ENCODE measurements at regions not wholly inside any gene's neighbourhood (a gene's known extent, or its start where the extent isn't known, plus 50 kb on each side); places are given as distances from the start of the nearest gene placed in this dataset.
"Not testable (repeated sequence)": the region's sequence is repeated elsewhere in the genome, so short reads cannot be mapped to it uniquely, and the experiment has no call there.

DNA sequence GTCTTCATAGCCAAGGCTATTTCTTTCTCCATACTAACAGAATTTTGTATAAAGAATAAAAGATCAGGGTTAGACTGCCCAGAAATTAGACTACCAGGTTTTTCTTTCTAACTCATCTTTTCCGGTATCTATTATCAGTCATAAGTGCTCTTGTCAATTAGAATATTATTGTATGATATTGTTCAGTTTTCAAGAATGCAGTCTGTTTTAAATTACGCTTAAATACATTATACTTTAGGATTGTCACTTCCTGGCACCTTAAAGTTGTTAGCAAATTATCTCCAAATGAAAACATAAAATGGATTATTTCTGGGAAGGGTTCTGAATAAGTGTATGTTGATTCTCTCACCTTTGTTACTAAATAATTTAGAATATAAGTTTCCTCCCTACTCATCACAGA is 497.2 kb downstream of the IGSF11 start:
- Mint-ChIP-seq H3K36me3 (ENCODE audit: low read depth) (no peaks in the 10 kb centered on the region), H3K9me3 (peaks cover 4% of the 10 kb centered on the region), H3K4me3 (no peak overlapping the region), H3K4me1 (peaks cover 31% of the 10 kb centered on the region), H3K27ac (no peak overlapping the region), H3K27me3 (ENCODE audit: low read depth, poor library complexity) (no peaks in the 10 kb centered on the region)
- DNase-seq = no peak
- TF ChIP-seq, protein P1, sequence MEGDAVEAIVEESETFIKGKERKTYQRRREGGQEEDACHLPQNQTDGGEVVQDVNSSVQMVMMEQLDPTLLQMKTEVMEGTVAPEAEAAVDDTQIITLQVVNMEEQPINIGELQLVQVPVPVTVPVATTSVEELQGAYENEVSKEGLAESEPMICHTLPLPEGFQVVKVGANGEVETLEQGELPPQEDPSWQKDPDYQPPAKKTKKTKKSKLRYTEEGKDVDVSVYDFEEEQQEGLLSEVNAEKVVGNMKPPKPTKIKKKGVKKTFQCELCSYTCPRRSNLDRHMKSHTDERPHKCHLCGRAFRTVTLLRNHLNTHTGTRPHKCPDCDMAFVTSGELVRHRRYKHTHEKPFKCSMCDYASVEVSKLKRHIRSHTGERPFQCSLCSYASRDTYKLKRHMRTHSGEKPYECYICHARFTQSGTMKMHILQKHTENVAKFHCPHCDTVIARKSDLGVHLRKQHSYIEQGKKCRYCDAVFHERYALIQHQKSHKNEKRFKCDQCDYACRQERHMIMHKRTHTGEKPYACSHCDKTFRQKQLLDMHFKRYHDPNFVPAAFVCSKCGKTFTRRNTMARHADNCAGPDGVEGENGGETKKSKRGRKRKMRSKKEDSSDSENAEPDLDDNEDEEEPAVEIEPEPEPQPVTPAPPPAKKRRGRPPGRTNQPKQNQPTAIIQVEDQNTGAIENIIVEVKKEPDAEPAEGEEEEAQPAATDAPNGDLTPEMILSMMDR (IDR thresholded peaks at IDR 0.05) = no peak

DNA sequence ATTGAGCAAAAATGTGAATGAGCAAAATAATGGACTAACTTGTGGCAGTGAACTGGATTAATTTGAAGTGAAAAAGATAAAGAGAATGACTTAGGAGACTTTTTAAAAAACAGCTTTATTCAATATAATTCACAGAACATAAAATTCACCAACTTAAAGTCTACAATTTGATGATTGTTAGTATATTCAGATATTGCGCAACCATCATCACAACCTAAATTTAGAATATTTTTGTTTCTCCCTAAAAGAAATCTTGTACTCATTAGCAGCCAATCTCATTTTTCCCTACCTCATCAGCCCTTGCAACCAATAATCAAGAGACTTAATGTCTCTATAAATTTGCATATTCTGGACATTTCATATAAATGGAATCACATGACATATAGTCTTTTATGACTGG is 496.5 kb downstream of the IGSF11 start:
- H3K27ac Mint-ChIP-seq = no peak overlapping the region
- peaks cover 36% of the 10 kb centered on the region for H3K4me1 Mint-ChIP-seq
- no peaks in the 10 kb centered on the region for H3K27me3 Mint-ChIP-seq (ENCODE audit: low read depth, poor library complexity)
- TF ChIP-seq, protein P1 (IDR thresholded peaks at IDR 0.05) = no peak
- no peak overlapping the region for H3K4me3 Mint-ChIP-seq
- no peak for DNase-seq
- H3K9me3 Mint-ChIP-seq = peaks cover 4% of the 10 kb centered on the region
- H3K36me3 Mint-ChIP-seq (ENCODE audit: low read depth) = no peaks in the 10 kb centered on the region

DNA sequence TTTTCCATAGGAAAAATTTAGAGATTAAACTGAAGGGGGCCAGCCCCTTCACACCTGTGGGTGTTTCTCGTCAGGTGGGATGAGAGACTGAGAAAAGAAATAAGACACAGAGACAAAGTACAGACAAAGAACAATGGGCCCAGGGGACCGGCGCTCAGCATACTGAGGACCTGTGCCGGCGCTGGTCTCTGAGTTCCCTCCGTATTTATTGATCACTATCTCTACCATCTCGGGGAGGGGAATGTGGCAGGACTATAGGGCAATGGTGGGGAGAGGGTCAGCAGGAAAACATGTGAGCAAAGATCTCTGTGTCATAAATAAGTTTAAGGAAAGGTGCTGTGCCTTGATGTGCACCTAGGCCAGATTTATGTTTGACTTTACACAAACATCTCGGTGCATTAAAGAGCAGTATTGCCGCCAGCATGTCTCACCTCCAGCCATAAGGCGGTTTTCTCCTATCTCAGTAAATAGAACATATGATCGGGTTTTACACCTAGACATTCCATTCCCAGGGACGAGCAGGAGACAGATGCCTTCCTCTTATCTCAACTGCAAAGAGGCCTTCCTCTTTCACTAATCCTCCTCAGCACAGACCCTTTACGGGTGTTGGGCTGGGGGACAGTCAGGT is 494.7 kb downstream of the IGSF11 start:
- H3K27ac Mint-ChIP-seq = peak overlapping the region; percentile 96
- H3K27me3 Mint-ChIP-seq (ENCODE audit: low read depth, poor library complexity); H3K9me3 Mint-ChIP-seq; H3K4me3 Mint-ChIP-seq; H3K36me3 Mint-ChIP-seq (ENCODE audit: low read depth); DNase-seq: not testable (repeated sequence)
- H3K4me1 Mint-ChIP-seq = peaks cover 54% of the 10 kb centered on the region

DNA sequence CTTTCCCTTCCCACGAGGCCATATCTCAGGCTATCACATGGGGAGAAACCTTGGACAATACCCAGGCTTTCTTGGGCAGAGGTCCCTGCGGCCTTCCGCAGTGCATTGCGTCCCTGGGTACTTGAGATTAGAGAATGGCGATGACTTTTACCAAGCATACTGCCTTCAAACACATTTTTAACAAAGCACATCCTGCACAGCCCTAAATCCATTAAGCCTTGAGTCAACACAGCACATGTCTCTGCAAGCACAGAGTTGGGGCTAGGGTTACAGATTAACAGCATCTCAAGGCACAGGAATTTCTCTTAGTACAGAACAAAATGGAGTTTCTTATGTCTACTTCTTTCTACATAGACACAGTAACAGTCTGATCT is 494.2 kb downstream of the IGSF11 start:
- Mint-ChIP-seq H3K4me3 (peak overlapping the region; percentile 19), H3K27ac (peak overlapping the region; percentile 96), H3K4me1 (peaks cover 59% of the 10 kb centered on the region)
- peak; percentile 1 for DNase-seq
- H3K36me3 Mint-ChIP-seq (ENCODE audit: low read depth); H3K9me3 Mint-ChIP-seq; H3K27me3 Mint-ChIP-seq (ENCODE audit: low read depth, poor library complexity): not testable (repeated sequence)

DNA sequence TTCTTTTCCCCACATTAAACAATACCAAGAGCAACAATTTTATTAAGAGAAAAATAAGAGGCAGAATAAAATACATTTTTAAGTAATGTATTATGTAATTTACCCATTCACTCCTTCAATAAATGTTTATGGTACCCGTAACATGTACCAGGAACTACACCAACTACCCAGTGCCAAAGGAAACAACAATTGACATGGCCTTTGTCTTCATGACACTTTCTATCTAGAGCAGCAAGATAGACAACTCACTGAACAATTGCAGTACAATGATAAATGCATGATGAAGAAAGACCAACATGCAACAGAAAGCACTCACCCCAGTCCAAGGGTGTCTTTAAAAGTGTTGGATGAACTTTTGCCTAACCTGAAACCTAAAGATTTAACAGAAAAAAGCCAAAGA is 493.8 kb downstream of the IGSF11 start:
- Mint-ChIP-seq H3K4me3 (peak overlapping the region; percentile 19), H3K27ac (peak overlapping the region; percentile 96), H3K36me3 (ENCODE audit: low read depth) (no peaks in the 10 kb centered on the region), H3K4me1 (peaks cover 59% of the 10 kb centered on the region), H3K27me3 (ENCODE audit: low read depth, poor library complexity) (no peaks in the 10 kb centered on the region), H3K9me3 (peaks cover 4% of the 10 kb centered on the region)
- DNase-seq = no peak
- TF ChIP-seq, protein P1 (IDR thresholded peaks at IDR 0.05) = no peak

DNA sequence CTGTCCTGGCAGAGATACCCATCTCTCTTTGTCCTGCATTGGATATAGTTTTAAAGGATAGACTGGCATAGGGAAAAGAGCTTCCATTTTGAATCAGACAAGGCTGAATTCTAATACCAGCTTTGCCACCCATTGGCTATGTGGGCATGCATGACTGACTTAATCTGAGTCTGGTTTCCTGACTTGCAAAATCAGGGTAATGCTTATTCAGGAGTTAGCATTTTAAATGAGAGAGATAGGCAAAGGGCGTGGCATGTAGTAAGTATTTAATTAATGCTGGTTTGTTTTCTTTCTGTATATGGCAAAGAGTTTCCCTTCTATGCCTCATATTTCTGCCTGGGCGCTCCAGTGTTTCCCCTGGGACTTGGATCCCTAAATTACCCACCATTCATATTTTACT is 492.9 kb downstream of the IGSF11 start:
- Mint-ChIP-seq H3K4me1 (peaks cover 59% of the 10 kb centered on the region), H3K9me3 (peaks cover 4% of the 10 kb centered on the region), H3K27ac (no peak overlapping the region), H3K4me3 (no peak overlapping the region), H3K36me3 (ENCODE audit: low read depth) (no peaks in the 10 kb centered on the region), H3K27me3 (ENCODE audit: low read depth, poor library complexity) (no peaks in the 10 kb centered on the region)
- TF ChIP-seq, protein P1 (IDR thresholded peaks at IDR 0.05) = no peak
- DNase-seq = no peak

DNA sequence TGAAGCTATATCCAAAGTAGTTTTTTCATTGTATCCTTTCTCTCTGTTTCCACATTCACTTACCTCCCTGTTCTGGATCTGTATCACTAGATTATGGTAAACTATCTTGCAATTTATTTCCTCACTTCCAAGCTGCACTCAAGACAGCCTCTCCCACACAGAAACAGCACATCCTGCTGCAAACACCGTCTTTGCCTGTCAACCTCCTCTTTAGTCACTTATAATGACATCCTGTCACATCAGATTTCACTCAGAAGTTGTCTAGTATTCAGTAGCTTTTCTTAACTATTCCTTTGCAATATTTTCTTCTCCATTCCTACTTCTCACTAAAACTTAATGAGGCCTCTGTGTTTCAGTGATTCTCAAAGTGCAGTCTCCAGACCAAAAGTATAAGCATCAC is 490.8 kb downstream of the IGSF11 start:
- Mint-ChIP-seq H3K27ac (no peak overlapping the region), H3K9me3 (peaks cover 4% of the 10 kb centered on the region), H3K36me3 (ENCODE audit: low read depth) (no peaks in the 10 kb centered on the region), H3K4me3 (no peak overlapping the region), H3K27me3 (ENCODE audit: low read depth, poor library complexity) (no peaks in the 10 kb centered on the region), H3K4me1 (peaks cover 59% of the 10 kb centered on the region)
- DNase-seq = no peak
- TF ChIP-seq, protein P1 (IDR thresholded peaks at IDR 0.05) = no peak

All from nephron progenitor cell (in vitro differentiated cells).